Inferior parietal cortex (tissue), 1 donor: ENCODE measurements at regions not wholly inside any gene's neighbourhood (a gene's known extent, or its start where the extent isn't known, plus 50 kb on each side); places are given as distances from the start of the nearest gene placed in this dataset.
"Not testable (repeated sequence)": the region's sequence is repeated elsewhere in the genome, so short reads cannot be mapped to it uniquely, and the experiment has no call there.

ENCODE experiments used
- DNase-seq: peaks from one replicate; pipeline ENCODE4 v3.0.0-alpha.2; 2016; ENCODE audit errors: extremely low spot score

- no peak for DNase-seq
Measured at GRCh38 chr2:65789923-65790675, 357.7 kb upstream of the SPRED2 start.

- no peak for DNase-seq
Measured at GRCh38 chr2:65788556-65788955, 356.2 kb upstream of the SPRED2 start.

GRCh38 chr2:65786765-65787164, 354.4 kb upstream of the SPRED2 start:
- no peak for DNase-seq

- DNase-seq: no peak
Measured at GRCh38 chr2:65786007-65786717, 353.8 kb upstream of the SPRED2 start.

GRCh38 chr2:65782996-65783650, 350.7 kb upstream of the SPRED2 start:
- DNase-seq: no peak

GRCh38 chr2:65782186-65782585, 349.8 kb upstream of the SPRED2 start:
- no peak for DNase-seq

- no peak for DNase-seq
Measured at GRCh38 chr2:65781756-65782155, 349.4 kb upstream of the SPRED2 start.

GRCh38 chr2:65779021-65779420, 346.6 kb upstream of the SPRED2 start:
- DNase-seq: no peak

GRCh38 chr2:65778137-65778536, 345.7 kb upstream of the SPRED2 start:
- DNase-seq: no peak

GRCh38 chr2:65775839-65776238, 343.4 kb upstream of the SPRED2 start:
- no peak for DNase-seq

- no peak for DNase-seq
Measured at GRCh38 chr2:65767946-65768345, 335.5 kb upstream of the SPRED2 start.

GRCh38 chr2:65766768-65767267, 334.4 kb upstream of the SPRED2 start:
- DNase-seq: no peak

GRCh38 chr2:65765376-65765775, 333.0 kb upstream of the SPRED2 start:
- no peak for DNase-seq

GRCh38 chr2:65762068-65762467, 329.7 kb upstream of the SPRED2 start:
- DNase-seq: no peak

GRCh38 chr2:65754219-65754618, 321.8 kb upstream of the SPRED2 start:
- DNase-seq: no peak

GRCh38 chr2:65751408-65751807, 319.0 kb upstream of the SPRED2 start:
- no peak for DNase-seq

GRCh38 chr2:65749545-65749944, 317.1 kb upstream of the SPRED2 start:
- DNase-seq: no peak

- DNase-seq: not testable (repeated sequence)
Measured at GRCh38 chr2:65747875-65748274, 315.5 kb upstream of the SPRED2 start.

- DNase-seq: no peak
Measured at GRCh38 chr2:65746931-65747675, 314.7 kb upstream of the SPRED2 start.

- DNase-seq: no peak
Measured at GRCh38 chr2:65744477-65745200, 312.2 kb upstream of the SPRED2 start.

GRCh38 chr2:65742977-65743376, 310.6 kb upstream of the SPRED2 start:
- no peak for DNase-seq
